IMR-90 (cell line): ENCODE measurements at regions not wholly inside any gene's neighbourhood (a gene's known extent, or its start where the extent isn't known, plus 50 kb on each side); places are given as distances from the start of the nearest gene placed in this dataset.

Experiments
- ATAC-seq: fragments of 200-7000 bp; cut with Tn5 transposase; 2 replicates; pipeline ENCODE4 v1.9.1; 2020; ENCODE audit warnings: low read depth, mild to moderate bottlenecking, moderate library complexity
- BruUV-seq: library from RNA; stranded (reverse); fragments of 400-500 nt; replicated peaks from 2 replicates; lab custom pipeline; 2021; lab: Mats Ljungman, UMichigan
- CTCF ChIA-PET: fragments of 300-600 bp; formaldehyde crosslinking; extraction: SDS; loops from one replicate; lab custom pipeline; 2021; ENCODE audit warnings: antibody characterized with exemption; lab: Yijun Ruan, JAX
- POLR2A ChIA-PET: fragments of 300-600 bp; sonication (Branson Sonifier 250); formaldehyde crosslinking; loops from one replicate; lab custom pipeline; 2022; ENCODE audit warnings: antibody characterized with exemption; ENCODE audit not compliant: unreplicated experiment; lab: Charles Lee
- DNase-seq: peaks from one replicate; pipeline ENCODE4 v3.0.0; 2013
- H2AFZ ChIP-seq: replicated peaks from 2 replicates; pipeline ENCODE3; 2013; ENCODE audit warnings: low read length, mild to moderate bottlenecking; ENCODE audit not compliant: poor library complexity
- H2AK5ac ChIP-seq: 2 replicates; pipeline ENCODE4 v1.6.1; 2013; ENCODE audit warnings: low read depth, low read length, inconsistent platforms
- H2AK9ac ChIP-seq: replicated peaks from 2 replicates; pipeline ENCODE3; 2013; ENCODE audit warnings: mild to moderate bottlenecking, low read depth, low read length, moderate library complexity; ENCODE audit not compliant: poor library complexity
- H2BK120ac ChIP-seq: 2 replicates; pipeline ENCODE4 v1.6.1; 2013; ENCODE audit warnings: low read depth, low read length, inconsistent platforms
- H2BK15ac ChIP-seq: 3 replicates; pipeline ENCODE4 v1.6.1; 2013; ENCODE audit warnings: low read depth, low read length, inconsistent platforms
- H2BK20ac ChIP-seq: 2 replicates; pipeline ENCODE4 v1.6.1; 2013; ENCODE audit warnings: low read depth, mild to moderate bottlenecking, inconsistent platforms, low read length, moderate library complexity
- H2BK5ac ChIP-seq: 2 replicates; pipeline ENCODE4 v1.6.1; 2013; ENCODE audit warnings: mild to moderate bottlenecking, low read depth, low read length, inconsistent platforms; ENCODE audit not compliant: poor library complexity, severe bottlenecking
- H3K14ac ChIP-seq: replicated peaks from 2 replicates; pipeline ENCODE4 v1.6.1; 2013; ENCODE audit warnings: low read depth, low read length, inconsistent platforms
- H3K18ac ChIP-seq: 2 replicates; pipeline ENCODE4 v1.6.1; 2013; ENCODE audit warnings: low read depth, low read length, control low read depth
- H3K23ac ChIP-seq: 2 replicates; pipeline ENCODE4 v1.6.1; 2013; ENCODE audit warnings: low read depth, low read length, inconsistent platforms
- H3K27ac ChIP-seq: 2 replicates; pipeline ENCODE4 v1.5.1; 2013; ENCODE audit warnings: mild to moderate bottlenecking, control low read depth, low read length; ENCODE audit not compliant: insufficient read depth
- H3K27me3 ChIP-seq: 2 replicates; pipeline ENCODE4 v1.6.1; 2013; ENCODE audit warnings: low read length; ENCODE audit not compliant: control insufficient read depth, insufficient read depth
- H3K36me3 ChIP-seq: 2 replicates; pipeline ENCODE4 v1.6.1; 2013; ENCODE audit warnings: low read length, mixed read lengths; ENCODE audit not compliant: control insufficient read depth, insufficient read depth
- H3K4ac ChIP-seq: 2 replicates; pipeline ENCODE4 v1.6.1; 2013; ENCODE audit warnings: low read depth, low read length, inconsistent platforms
- H3K4me1 ChIP-seq: 2 replicates; pipeline ENCODE4 v1.6.1; 2013; ENCODE audit warnings: low read length, mixed read lengths; ENCODE audit not compliant: control insufficient read depth, insufficient read depth
- H3K4me2 ChIP-seq: 2 replicates; pipeline ENCODE4 v1.6.1; 2013; ENCODE audit warnings: low read depth, mild to moderate bottlenecking, control low read depth, low read length, moderate library complexity
- H3K4me3 ChIP-seq: 2 replicates; pipeline ENCODE4 v1.5.1; 2013; ENCODE audit warnings: low read depth, mild to moderate bottlenecking, control low read depth, low read length, moderate library complexity; ENCODE audit not compliant: insufficient read depth
- H3K56ac ChIP-seq: 2 replicates; pipeline ENCODE4 v1.6.1; 2013; ENCODE audit warnings: low read length, inconsistent platforms; ENCODE audit not compliant: insufficient read depth; ENCODE audit errors: extremely low read depth
- H3K79me1 ChIP-seq, 2 experiments: 2 replicates each; pipeline ENCODE4 v1.6.1; 2013; ENCODE audit warnings: low read length in 2 of 2, inconsistent platforms in 1 of 2, low read depth in 1 of 2
- H3K9ac ChIP-seq: 2 replicates; pipeline ENCODE4 v1.6.1; 2013; ENCODE audit warnings: low read depth, low read length, control low read depth
- H3K9me1 ChIP-seq: 2 replicates; pipeline ENCODE4 v1.6.1; 2013; ENCODE audit warnings: low read length, inconsistent platforms; ENCODE audit not compliant: insufficient read depth
- H3K9me3 ChIP-seq: 2 replicates; pipeline ENCODE4 v1.6.1; 2013; ENCODE audit warnings: low read length; ENCODE audit not compliant: control insufficient read depth, insufficient read depth
- H4K20me1 ChIP-seq: 2 replicates; pipeline ENCODE4 v1.6.1; 2013; ENCODE audit warnings: low read length, inconsistent platforms; ENCODE audit not compliant: insufficient read depth
- H4K5ac ChIP-seq: 2 replicates; pipeline ENCODE4 v1.6.1; 2013; ENCODE audit warnings: mild to moderate bottlenecking, low read depth, low read length, control low read depth
- H4K8ac ChIP-seq, 2 experiments: 2 replicates each; pipeline ENCODE4 v1.6.1; 2013; ENCODE audit warnings: low read depth in 2 of 2, low read length in 2 of 2, control low read depth in 1 of 2, inconsistent platforms in 1 of 2
- H4K91ac ChIP-seq: 2 replicates; pipeline ENCODE4 v1.6.1; 2013; ENCODE audit warnings: low read depth, low read length, inconsistent platforms; ENCODE audit not compliant: insufficient read depth
- BHLHE40 ChIP-seq: fragments of 150-350 bp; IDR thresholded peaks from 2 replicates; pipeline ENCODE4 v1.6.1; 2016; ENCODE audit warnings: mild to moderate bottlenecking, low read depth, low read length
- CEBPB ChIP-seq: IDR thresholded peaks from 2 replicates; pipeline ENCODE4 v1.6.1; 2012; ENCODE audit warnings: low read depth, low read length, improper control_type of control experiment
- CHD1 ChIP-seq: IDR thresholded peaks from 2 replicates; pipeline ENCODE4 v1.6.1; 2012; ENCODE audit warnings: low read depth, low read length, improper control_type of control experiment
- MAZ ChIP-seq: IDR thresholded peaks from 2 replicates; pipeline ENCODE4 v1.6.1; 2012; ENCODE audit warnings: low read depth, mild to moderate bottlenecking, low read length, improper control_type of control experiment, moderate library complexity, borderline replicate concordance
- MXI1 ChIP-seq: IDR thresholded peaks from 2 replicates; pipeline ENCODE4 v1.6.1; 2012; ENCODE audit warnings: low read depth, mild to moderate bottlenecking, low read length, moderate library complexity, borderline replicate concordance
- NFE2L2 ChIP-seq: fragments of 150-350 bp; IDR thresholded peaks from 2 replicates; pipeline ENCODE4 v1.6.1; 2016; ENCODE audit warnings: low read depth, mild to moderate bottlenecking, low read length
- POLR2A ChIP-seq: IDR thresholded peaks from 2 replicates; pipeline ENCODE4 v1.6.1; 2012; ENCODE audit warnings: mild to moderate bottlenecking, low read depth, low read length
- RAD21 ChIP-seq: IDR thresholded peaks from 2 replicates; pipeline ENCODE4 v1.6.1; 2012; ENCODE audit warnings: low read length, improper control_type of control experiment
- RFX5 ChIP-seq: IDR thresholded peaks from 2 replicates; pipeline ENCODE4 v1.8.0; 2012; ENCODE audit warnings: low read depth, mild to moderate bottlenecking, low read length, moderate library complexity
- SMC3 ChIP-seq: fragments of 150-350 bp; IDR thresholded peaks from 2 replicates; pipeline ENCODE4 v1.6.1; 2016; ENCODE audit warnings: low read depth, mild to moderate bottlenecking, antibody characterized with exemption, low read length, moderate library complexity
- WGBS, 2 experiments: methylation state at CpG; one replicate each; pipeline versions ENCODE4 v1.1.5 to v1.1.7; 2013; ENCODE audit warnings: missing lambda C conversion rate in 2 of 2; ENCODE audit not compliant: insufficient read length in 1 of 2; ENCODE audit errors: extremely low coverage in 2 of 2; 5-methylcytosine and 5-hydroxymethylcytosine counted together
- dilution Hi-C: fragments of 300-500 bp; cut with HindIII; formaldehyde crosslinking; loops from one replicate; pipeline ENCODE4 v1.14.3; 2018; ENCODE audit warnings: low sequenced_read_pairs; ENCODE audit not compliant: unreplicated experiment
- in situ Hi-C: fragments of 300-500 bp; cut with MboI; formaldehyde crosslinking; loops from 3 replicates; pipeline ENCODE4 v1.14.3; 2019; ENCODE audit warnings: low sequenced_read_pairs, inconsistent platforms, mixed read lengths
- intact Hi-C: fragments of 100-400 bp; cut with micrococcal nuclease; formaldehyde crosslinking; loops from 2 replicates; pipeline ENCODE4 v1.10.0; 2022
- TF ChIP-seq, protein P1 (sequence below): conservative IDR thresholded peaks from 2 replicates; pipeline ENCODE4 v1.5.1; 2012; ENCODE audit warnings: mild to moderate bottlenecking, low read depth, low read length, improper control_type of control experiment

- TF ChIP-seq, protein P1, sequence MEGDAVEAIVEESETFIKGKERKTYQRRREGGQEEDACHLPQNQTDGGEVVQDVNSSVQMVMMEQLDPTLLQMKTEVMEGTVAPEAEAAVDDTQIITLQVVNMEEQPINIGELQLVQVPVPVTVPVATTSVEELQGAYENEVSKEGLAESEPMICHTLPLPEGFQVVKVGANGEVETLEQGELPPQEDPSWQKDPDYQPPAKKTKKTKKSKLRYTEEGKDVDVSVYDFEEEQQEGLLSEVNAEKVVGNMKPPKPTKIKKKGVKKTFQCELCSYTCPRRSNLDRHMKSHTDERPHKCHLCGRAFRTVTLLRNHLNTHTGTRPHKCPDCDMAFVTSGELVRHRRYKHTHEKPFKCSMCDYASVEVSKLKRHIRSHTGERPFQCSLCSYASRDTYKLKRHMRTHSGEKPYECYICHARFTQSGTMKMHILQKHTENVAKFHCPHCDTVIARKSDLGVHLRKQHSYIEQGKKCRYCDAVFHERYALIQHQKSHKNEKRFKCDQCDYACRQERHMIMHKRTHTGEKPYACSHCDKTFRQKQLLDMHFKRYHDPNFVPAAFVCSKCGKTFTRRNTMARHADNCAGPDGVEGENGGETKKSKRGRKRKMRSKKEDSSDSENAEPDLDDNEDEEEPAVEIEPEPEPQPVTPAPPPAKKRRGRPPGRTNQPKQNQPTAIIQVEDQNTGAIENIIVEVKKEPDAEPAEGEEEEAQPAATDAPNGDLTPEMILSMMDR: no peak
Observed at GRCh38 chr20:4613184-4613583, 73.1 kb upstream of the PRNP start (continued).

- Histone ChIP-seq H3K79me1 (no peaks in the 10 kb centered on the region), H3K4ac (no peak overlapping the region), H2BK20ac (no peak overlapping the region), H3K36me3 (no peaks in the 10 kb centered on the region), H2AK5ac (no peak overlapping the region), H3K4me2 (no peak overlapping the region), H3K56ac (no peak overlapping the region), H3K14ac (no peak overlapping the region), H3K27me3 (peaks cover 7% of the 10 kb centered on the region), H3K18ac (no peak overlapping the region), H2BK120ac (no peak overlapping the region), H3K9ac (no peak overlapping the region), H3K9me1 (no peaks in the 10 kb centered on the region), H3K27ac (no peak overlapping the region), H2BK5ac (no peak overlapping the region), H2AK9ac (no peak overlapping the region), H3K4me3 (no peak overlapping the region), H4K5ac (no peak overlapping the region), H3K4me1 (no peaks in the 10 kb centered on the region; the same call in 1 of the 2 replicates), H4K91ac (no peak overlapping the region), H4K8ac (no peak overlapping the region), H2AFZ (no peak overlapping the region), H4K20me1 (no peaks in the 10 kb centered on the region), H2BK15ac (no peak overlapping the region), H3K23ac (no peak overlapping the region), H3K9me3 (no peaks in the 10 kb centered on the region)
- CTCF ChIA-PET: no interaction called here
- intact Hi-C loops: no loop called here
- no peak for DNase-seq
- ATAC-seq: no peak
- WGBS, 2 experiments: 100% methylated on average over 1 of the region's 9 CpGs; no CpG with 5 or more reads in 1 of the 2 experiments
- no peak for TF ChIP-seq MXI1
- no peak for TF ChIP-seq POLR2A
- no peak for TF ChIP-seq RAD21
- no peak for TF ChIP-seq RFX5
- TF ChIP-seq, protein P1: no peak
- TF ChIP-seq NFE2L2: no peak
- TF ChIP-seq CHD1: no peak
- TF ChIP-seq CEBPB: no peak
- TF ChIP-seq BHLHE40: no peak
- no peak for TF ChIP-seq SMC3
- TF ChIP-seq MAZ: no peak
- dilution Hi-C loops: no loop called here
- no TSS peak for BruUV-seq
- POLR2A ChIA-PET: no interaction called here
- in situ Hi-C loops: loop anchor here (25.0 kb wide), 1 partner anchor 351 kb away; no protein-coding TSS in a partner anchor
Observed at GRCh38 chr20:4610871-4611270, 75.4 kb upstream of the PRNP start.
